ENCODE measurements at regions not wholly inside any gene's neighbourhood (a gene's known extent, or its start where the extent isn't known, plus 50 kb on each side); places are given as distances from the start of the nearest gene placed in this dataset.

DNA sequence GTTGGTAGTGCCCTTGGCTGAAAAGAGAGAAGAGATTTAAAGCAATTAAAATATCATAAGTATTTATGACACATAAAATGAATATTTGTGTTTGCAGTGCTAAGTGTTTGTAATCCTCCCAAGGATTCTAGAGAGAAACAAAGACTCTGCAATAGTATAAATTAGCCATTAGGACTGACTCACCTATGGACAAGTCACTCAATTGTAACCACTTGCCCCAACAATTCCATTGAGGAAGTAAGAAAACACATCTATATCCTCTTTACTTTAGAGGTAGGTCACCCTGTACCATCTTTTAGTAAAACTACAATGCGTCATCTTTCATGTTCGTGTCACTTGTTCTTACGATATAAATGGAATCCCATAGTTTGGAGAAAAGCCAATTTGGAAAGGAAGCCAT, 85.7 kb upstream of the INHBA start:
- TF ChIP-seq, protein P1, sequence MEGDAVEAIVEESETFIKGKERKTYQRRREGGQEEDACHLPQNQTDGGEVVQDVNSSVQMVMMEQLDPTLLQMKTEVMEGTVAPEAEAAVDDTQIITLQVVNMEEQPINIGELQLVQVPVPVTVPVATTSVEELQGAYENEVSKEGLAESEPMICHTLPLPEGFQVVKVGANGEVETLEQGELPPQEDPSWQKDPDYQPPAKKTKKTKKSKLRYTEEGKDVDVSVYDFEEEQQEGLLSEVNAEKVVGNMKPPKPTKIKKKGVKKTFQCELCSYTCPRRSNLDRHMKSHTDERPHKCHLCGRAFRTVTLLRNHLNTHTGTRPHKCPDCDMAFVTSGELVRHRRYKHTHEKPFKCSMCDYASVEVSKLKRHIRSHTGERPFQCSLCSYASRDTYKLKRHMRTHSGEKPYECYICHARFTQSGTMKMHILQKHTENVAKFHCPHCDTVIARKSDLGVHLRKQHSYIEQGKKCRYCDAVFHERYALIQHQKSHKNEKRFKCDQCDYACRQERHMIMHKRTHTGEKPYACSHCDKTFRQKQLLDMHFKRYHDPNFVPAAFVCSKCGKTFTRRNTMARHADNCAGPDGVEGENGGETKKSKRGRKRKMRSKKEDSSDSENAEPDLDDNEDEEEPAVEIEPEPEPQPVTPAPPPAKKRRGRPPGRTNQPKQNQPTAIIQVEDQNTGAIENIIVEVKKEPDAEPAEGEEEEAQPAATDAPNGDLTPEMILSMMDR (optimal IDR thresholded peaks at IDR 0.05 in 1 of 3, IDR thresholded peaks at IDR 0.05 in 1 of 3, conservative IDR thresholded peaks at IDR 0.05 in 1 of 3; ENCODE audit: extremely low read depth in 1 of 3, insufficient read depth in 2 of 3, low read length in 3 of 3), result no peak
- no peak for TF ChIP-seq EZH2 (IDR thresholded peaks at IDR 0.05; ENCODE audit: low read length)

Data from keratinocyte (primary cell).